SU-DHL-6 (cell line): ENCODE measurements at regions not wholly inside any gene's neighbourhood (a gene's known extent, or its start where the extent isn't known, plus 50 kb on each side); places are given as distances from the start of the nearest gene placed in this dataset.

Experiments
- EZH2phosphoT487 ChIP-seq: fragments of 200-600 bp; sonication (generic), shearing (Covaris generic); conservative IDR thresholded peaks from 2 replicates; pipeline ENCODE4 v1.6.1; 2018; ENCODE audit warnings: mild to moderate bottlenecking, antibody characterized with exemption, low read length, moderate library complexity, mixed read lengths
- TF ChIP-seq, protein P1 (sequence below): fragments of 200-600 bp; sonication (generic); IDR thresholded peaks from one replicate; pipeline ENCODE4 v1.5.1; 2017; ENCODE audit warnings: antibody characterized with exemption, mild to moderate bottlenecking, low read length, moderate library complexity; ENCODE audit not compliant: insufficient read depth, poor library complexity, severe bottlenecking

DNA sequence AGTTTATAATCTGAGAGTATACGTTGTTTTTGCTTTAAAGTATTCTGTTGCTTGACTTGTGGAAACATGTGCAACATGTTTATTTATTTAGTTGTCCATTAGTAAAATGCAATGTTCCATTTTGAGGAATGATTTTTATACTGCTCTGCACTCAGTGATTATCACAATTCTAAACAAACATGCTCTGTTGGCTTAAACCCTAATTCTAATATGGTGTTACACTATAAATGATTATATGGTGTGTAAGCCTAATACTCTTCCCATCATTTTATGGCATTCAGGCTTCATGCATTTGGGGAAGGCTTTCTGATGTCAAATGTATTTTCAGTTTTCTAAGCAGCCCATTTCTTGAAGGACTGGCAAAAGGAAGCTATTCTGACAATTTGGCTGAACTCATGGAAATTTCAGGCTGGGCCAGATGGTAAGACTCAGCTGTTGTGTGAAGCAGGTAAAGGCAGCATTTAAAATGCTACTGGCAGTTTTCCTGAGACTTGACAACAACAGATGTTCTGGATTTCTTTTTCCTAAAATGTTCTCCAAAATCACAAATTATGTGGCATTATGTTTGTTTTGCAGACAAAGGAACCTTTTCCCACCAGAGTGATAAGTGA lies 336.7 kb upstream of the GNPDA2 start:
- TF ChIP-seq, protein P1, sequence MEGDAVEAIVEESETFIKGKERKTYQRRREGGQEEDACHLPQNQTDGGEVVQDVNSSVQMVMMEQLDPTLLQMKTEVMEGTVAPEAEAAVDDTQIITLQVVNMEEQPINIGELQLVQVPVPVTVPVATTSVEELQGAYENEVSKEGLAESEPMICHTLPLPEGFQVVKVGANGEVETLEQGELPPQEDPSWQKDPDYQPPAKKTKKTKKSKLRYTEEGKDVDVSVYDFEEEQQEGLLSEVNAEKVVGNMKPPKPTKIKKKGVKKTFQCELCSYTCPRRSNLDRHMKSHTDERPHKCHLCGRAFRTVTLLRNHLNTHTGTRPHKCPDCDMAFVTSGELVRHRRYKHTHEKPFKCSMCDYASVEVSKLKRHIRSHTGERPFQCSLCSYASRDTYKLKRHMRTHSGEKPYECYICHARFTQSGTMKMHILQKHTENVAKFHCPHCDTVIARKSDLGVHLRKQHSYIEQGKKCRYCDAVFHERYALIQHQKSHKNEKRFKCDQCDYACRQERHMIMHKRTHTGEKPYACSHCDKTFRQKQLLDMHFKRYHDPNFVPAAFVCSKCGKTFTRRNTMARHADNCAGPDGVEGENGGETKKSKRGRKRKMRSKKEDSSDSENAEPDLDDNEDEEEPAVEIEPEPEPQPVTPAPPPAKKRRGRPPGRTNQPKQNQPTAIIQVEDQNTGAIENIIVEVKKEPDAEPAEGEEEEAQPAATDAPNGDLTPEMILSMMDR: no peak
- no peak for TF ChIP-seq EZH2phosphoT487
